Esophagus squamous epithelium (tissue), 4 donors: ENCODE measurements at regions not wholly inside any gene's neighbourhood (a gene's known extent, or its start where the extent isn't known, plus 50 kb on each side); places are given as distances from the start of the nearest gene placed in this dataset.

ENCODE experiments used
- CTCF ChIP-seq, 6 experiments: fragments of 450-650 bp in 4 of 6; fragments of 200-600 bp in 2 of 6; sonication (generic) in 2 of 6; IDR thresholded peaks; one replicate each; pipeline ENCODE4 v1.5.1; 2016 to 2019; ENCODE audit warnings: antibody characterized with exemption in 6 of 6, mild to moderate bottlenecking in 4 of 6, moderate library complexity in 4 of 6
- POLR2A ChIP-seq, 4 donors: fragments of 450-650 bp; IDR thresholded peaks; one replicate each; pipeline ENCODE4 v1.6.1; 2017; ENCODE audit warnings: antibody characterized with exemption in 4 of 4, mild to moderate bottlenecking in 4 of 4, moderate library complexity in 3 of 4

DNA sequence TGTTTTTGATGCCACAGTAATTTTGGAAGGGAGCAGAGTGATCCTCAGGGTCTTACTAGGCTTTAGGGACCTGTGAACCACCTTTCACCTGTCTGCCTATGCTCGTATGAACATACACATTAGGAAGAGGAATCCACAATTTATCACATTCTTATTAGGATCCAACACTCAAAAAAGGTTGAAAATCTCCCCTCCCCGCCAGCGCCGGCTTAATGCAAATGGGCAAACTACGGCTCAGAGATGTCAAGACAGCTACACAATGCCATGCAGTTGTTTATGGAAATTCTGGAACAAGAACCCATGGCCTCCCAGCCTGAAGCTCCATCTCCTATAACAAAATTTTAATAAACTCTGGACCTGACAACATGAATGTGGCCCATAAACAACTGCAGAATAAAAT lies 375.9 kb upstream of the ACVR2A start:
- TF ChIP-seq POLR2A (IDR thresholded peaks at IDR 0.05) (no peak), CTCF (IDR thresholded peaks at IDR 0.05) (no peak)
